ENCODE measurements at regions not wholly inside any gene's neighbourhood (a gene's known extent, or its start where the extent isn't known, plus 50 kb on each side); places are given as distances from the start of the nearest gene placed in this dataset.

GRCh38 chr18:73283788-73284187 lies 416.0 kb upstream of the NETO1 start:
- TF ChIP-seq, protein P1, sequence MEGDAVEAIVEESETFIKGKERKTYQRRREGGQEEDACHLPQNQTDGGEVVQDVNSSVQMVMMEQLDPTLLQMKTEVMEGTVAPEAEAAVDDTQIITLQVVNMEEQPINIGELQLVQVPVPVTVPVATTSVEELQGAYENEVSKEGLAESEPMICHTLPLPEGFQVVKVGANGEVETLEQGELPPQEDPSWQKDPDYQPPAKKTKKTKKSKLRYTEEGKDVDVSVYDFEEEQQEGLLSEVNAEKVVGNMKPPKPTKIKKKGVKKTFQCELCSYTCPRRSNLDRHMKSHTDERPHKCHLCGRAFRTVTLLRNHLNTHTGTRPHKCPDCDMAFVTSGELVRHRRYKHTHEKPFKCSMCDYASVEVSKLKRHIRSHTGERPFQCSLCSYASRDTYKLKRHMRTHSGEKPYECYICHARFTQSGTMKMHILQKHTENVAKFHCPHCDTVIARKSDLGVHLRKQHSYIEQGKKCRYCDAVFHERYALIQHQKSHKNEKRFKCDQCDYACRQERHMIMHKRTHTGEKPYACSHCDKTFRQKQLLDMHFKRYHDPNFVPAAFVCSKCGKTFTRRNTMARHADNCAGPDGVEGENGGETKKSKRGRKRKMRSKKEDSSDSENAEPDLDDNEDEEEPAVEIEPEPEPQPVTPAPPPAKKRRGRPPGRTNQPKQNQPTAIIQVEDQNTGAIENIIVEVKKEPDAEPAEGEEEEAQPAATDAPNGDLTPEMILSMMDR (IDR thresholded peaks at IDR 0.05; ENCODE audit: unreplicated experiment in 3 of 3): no peak
- no peak overlapping the region for H3K4me3 Mint-ChIP-seq
- H3K36me3 Mint-ChIP-seq (ENCODE audit: low read depth): no peaks in the 10 kb centered on the region
- H3K27me3 Mint-ChIP-seq (ENCODE audit: low read depth): no peaks in the 10 kb centered on the region
- H3K27ac Mint-ChIP-seq: no peak overlapping the region
- H3K4me1 Mint-ChIP-seq: no peaks in the 10 kb centered on the region
- H3K9me3 Mint-ChIP-seq: no peaks in the 10 kb centered on the region

GRCh38 chr18:73283032-73283431 lies 415.2 kb upstream of the NETO1 start:
- TF ChIP-seq, protein P1 (IDR thresholded peaks at IDR 0.05; ENCODE audit: unreplicated experiment in 3 of 3): no peak
- H3K27me3 Mint-ChIP-seq (ENCODE audit: low read depth): no peaks in the 10 kb centered on the region
- no peaks in the 10 kb centered on the region for H3K9me3 Mint-ChIP-seq
- H3K27ac Mint-ChIP-seq: no peak overlapping the region
- no peak overlapping the region for H3K4me3 Mint-ChIP-seq
- H3K4me1 Mint-ChIP-seq: no peaks in the 10 kb centered on the region
- H3K36me3 Mint-ChIP-seq (ENCODE audit: low read depth): no peaks in the 10 kb centered on the region

GRCh38 chr18:73279498-73279897 lies 411.7 kb upstream of the NETO1 start:
- Mint-ChIP-seq H3K36me3 (ENCODE audit: low read depth) (no peaks in the 10 kb centered on the region), H3K4me3 (no peak overlapping the region), H3K27me3 (ENCODE audit: low read depth) (no peaks in the 10 kb centered on the region), H3K4me1 (no peaks in the 10 kb centered on the region), H3K27ac (no peak overlapping the region), H3K9me3 (no peaks in the 10 kb centered on the region)
- TF ChIP-seq, protein P1 (IDR thresholded peaks at IDR 0.05; ENCODE audit: unreplicated experiment in 3 of 3): no peak

GRCh38 chr18:73274812-73275621 lies 407.2 kb upstream of the NETO1 start:
- TF ChIP-seq, protein P1 (IDR thresholded peaks at IDR 0.05; ENCODE audit: unreplicated experiment in 3 of 3): no peak
- Mint-ChIP-seq H3K4me1 (no peaks in the 10 kb centered on the region), H3K27me3 (ENCODE audit: low read depth) (no peaks in the 10 kb centered on the region), H3K4me3 (no peak overlapping the region), H3K27ac (no peak overlapping the region), H3K9me3 (no peaks in the 10 kb centered on the region), H3K36me3 (ENCODE audit: low read depth) (no peaks in the 10 kb centered on the region)

DNA sequence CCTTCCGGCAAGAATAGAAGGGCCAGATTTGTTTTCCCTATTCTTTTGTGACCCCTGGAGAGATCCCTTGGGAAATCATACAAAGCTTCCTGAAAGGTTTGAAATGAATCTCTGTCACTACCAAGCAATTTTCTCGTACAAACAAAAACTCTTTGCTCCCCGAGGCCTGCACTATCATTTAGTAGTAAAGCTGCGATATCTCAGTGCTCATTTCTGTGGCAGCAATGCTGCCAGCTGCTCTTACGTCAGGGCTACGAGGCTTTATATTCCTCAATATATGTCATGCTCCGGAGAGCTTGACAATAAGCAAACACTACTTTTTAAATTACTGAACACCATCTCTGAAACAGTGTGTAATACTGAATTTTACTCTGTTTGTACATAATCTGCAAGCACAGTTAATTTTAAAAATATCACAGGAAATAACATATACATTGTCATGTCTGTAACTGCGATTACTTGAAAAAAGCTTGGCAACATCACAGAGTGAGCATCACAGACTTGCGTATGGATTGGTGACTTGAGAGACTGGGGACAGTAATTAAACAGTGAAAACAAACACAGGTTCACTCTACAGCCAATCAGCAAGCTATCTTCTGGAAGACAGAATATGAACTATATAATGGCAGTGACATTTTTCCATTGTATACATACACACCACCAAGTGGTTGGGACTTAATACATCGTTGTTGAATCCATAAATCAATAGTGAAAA lies 403.3 kb upstream of the NETO1 start:
- TF ChIP-seq, protein P1 (IDR thresholded peaks at IDR 0.05; ENCODE audit: unreplicated experiment in 3 of 3): no peak
- Mint-ChIP-seq H3K4me1 (no peaks in the 10 kb centered on the region), H3K27ac (no peak overlapping the region), H3K4me3 (no peak overlapping the region), H3K27me3 (ENCODE audit: low read depth) (no peaks in the 10 kb centered on the region), H3K9me3 (no peaks in the 10 kb centered on the region), H3K36me3 (ENCODE audit: low read depth) (no peaks in the 10 kb centered on the region)

Measured in nephron (organoid).